Pancreas (tissue), 10 donors: ENCODE measurements at regions not wholly inside any gene's neighbourhood (a gene's known extent, or its start where the extent isn't known, plus 50 kb on each side); places are given as distances from the start of the nearest gene placed in this dataset.

Experiments used
- ATAC-seq, 4 donors: fragments of 200-7000 bp; cut with Tn5 transposase; one replicate each; pipeline versions ENCODE4 v1.8.0 to v1.9.1; 2020; ENCODE audit warnings: mild to moderate bottlenecking in 4 of 4, moderate library complexity in 4 of 4
- DNase-seq, 6 donors: peaks; one replicate each; pipeline ENCODE4 v3.0.0-alpha.2; 2020
- FAIRE-seq: peaks from 2 replicates; lab custom pipeline; 2012; peaks lifted over from hg19 to GRCh38; lab: Jason Lieb, UNC
- H3K27ac ChIP-seq, 4 donors: fragments of 200-600 bp; sonication (generic); 1 replicate in 3 of 4; 2 replicates in 1 of 4; pipeline versions ENCODE4 v1.5.0 to v1.8.0; 2020
- H3K27me3 ChIP-seq, 4 donors: fragments of 200-600 bp; one replicate each; pipeline ENCODE4 v1.8.0; 2021
- H3K36me3 ChIP-seq, 3 donors: fragments of 200-600 bp; sonication (generic) in 1 of 3; one replicate each; pipeline versions ENCODE4 v1.5.0 to v1.8.0; 2020 to 2021
- H3K4me1 ChIP-seq, 3 donors: fragments of 200-600 bp; one replicate each; pipeline ENCODE4 v1.8.0; 2021
- H3K4me3 ChIP-seq, 4 donors: fragments of 200-600 bp; sonication (generic) in 2 of 4; one replicate each; pipeline versions ENCODE4 v1.5.0 to v1.8.0; 2020 to 2021
- H3K9me3 ChIP-seq, 4 donors: fragments of 200-600 bp; one replicate each; pipeline ENCODE4 v1.8.0; 2021
- WGBS, 2 donors: extraction: QIAGEN DNeasy Blood & Tissue Kit; methylation state at CpG; one replicate each; pipeline ENCODE4 v1.1.7; 2013; 5-methylcytosine and 5-hydroxymethylcytosine counted together
- intact Hi-C, 3 donors: fragments of 100-400 bp; cut with DNase I; formaldehyde crosslinking; loops; one replicate each; pipeline versions ENCODE4 v1.11.1 to v1.14.2; 2022
- TF ChIP-seq, protein P1 (sequence below), 4 donors: fragments of 200-600 bp; sonication (generic) in 3 of 4; IDR thresholded peaks; one replicate each; pipeline versions ENCODE4 v1.5.0 to v1.8.0; 2021; ENCODE audit warnings: antibody characterized with exemption in 4 of 4
- donor health status: healthy with polysubstance abuse.
- donor health status: DM: no; HTN: no; CAD: no; lungs with moderate emphysema.
- donor health status: DM: no; HTN: no; CAD: no.
- donor health status: control.
- donor health status: control.
- donor health status: Bipolar disorder and iron deficiency.
- donor health status: DM: yes; HTN: yes; CAD: no.
- donor health status: DM: no; HTN: no; CAD: no.
- donor health status: DM: no; HTN: no; CAD: no.
- donor health status: DM: yes; HTN: yes; CAD: no.

DNA sequence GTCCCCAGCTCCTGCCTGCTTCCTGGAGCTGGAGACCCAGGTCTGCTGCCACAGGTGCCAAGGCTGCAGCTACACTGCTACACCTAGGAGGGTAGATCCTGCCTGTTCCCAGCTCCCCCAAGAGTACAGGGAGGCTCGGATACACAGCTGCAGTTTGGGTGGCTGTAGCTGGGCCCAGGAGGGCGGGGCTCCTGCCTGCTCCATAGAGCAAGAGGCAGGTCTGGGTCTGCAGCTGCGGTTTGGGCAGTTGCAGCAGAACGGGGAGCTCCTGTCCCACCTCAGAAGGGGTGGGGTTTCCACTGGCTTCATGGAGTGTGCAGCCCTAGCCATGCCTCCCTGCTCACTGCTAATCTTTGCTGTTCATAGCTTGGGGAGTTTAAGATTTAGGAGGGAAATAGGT is 199.0 kb downstream of the NUFIP1 start:
- TF ChIP-seq, protein P1, sequence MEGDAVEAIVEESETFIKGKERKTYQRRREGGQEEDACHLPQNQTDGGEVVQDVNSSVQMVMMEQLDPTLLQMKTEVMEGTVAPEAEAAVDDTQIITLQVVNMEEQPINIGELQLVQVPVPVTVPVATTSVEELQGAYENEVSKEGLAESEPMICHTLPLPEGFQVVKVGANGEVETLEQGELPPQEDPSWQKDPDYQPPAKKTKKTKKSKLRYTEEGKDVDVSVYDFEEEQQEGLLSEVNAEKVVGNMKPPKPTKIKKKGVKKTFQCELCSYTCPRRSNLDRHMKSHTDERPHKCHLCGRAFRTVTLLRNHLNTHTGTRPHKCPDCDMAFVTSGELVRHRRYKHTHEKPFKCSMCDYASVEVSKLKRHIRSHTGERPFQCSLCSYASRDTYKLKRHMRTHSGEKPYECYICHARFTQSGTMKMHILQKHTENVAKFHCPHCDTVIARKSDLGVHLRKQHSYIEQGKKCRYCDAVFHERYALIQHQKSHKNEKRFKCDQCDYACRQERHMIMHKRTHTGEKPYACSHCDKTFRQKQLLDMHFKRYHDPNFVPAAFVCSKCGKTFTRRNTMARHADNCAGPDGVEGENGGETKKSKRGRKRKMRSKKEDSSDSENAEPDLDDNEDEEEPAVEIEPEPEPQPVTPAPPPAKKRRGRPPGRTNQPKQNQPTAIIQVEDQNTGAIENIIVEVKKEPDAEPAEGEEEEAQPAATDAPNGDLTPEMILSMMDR (IDR thresholded peaks at IDR 0.05), result no peak
- Histone ChIP-seq H3K27ac (no peak overlapping the region), H3K4me3 (no peak overlapping the region), H3K27me3 (no peaks in the 10 kb centered on the region), H3K9me3 (no peaks in the 10 kb centered on the region), H3K4me1 (peaks cover 0 to 5% (median 0%) of the 10 kb centered on the region in 3 donors), H3K36me3 (no peaks in the 10 kb centered on the region)
- FAIRE-seq (no peak), DNase-seq (peak in 1 of 6 donors; percentile 53), ATAC-seq (no peak)
- intact Hi-C loops, result no loop called here
- WGBS, 2 donors, result 72 to 79% methylated on average over 4 of the region's 4 CpGs

DNA sequence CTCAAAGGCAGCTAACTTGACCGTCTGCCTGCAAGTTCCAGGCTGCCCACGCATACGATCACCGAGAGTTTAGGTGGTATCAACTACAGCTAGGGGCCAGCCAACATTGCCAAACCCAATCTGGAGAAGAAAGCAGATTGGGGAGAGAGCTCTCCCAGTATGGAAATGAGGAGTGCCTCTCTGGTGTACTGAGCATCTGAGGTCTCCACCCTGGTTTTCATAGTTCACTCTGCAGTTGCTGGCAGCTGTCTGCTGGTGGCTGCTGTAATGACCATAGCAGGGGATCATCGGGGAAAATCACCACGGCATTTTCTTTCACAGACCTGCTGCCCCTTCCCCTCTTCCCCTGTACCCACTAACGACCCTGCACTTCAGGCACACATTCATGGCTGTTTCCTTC is 201.7 kb downstream of the NUFIP1 start:
- Histone ChIP-seq H3K36me3 (no peaks in the 10 kb centered on the region), H3K9me3 (no peaks in the 10 kb centered on the region), H3K27ac (no peak overlapping the region), H3K4me3 (no peak overlapping the region), H3K27me3 (no peaks in the 10 kb centered on the region), H3K4me1 (peaks cover 9 to 12% (median 11%) of the 10 kb centered on the region in 3 donors)
- TF ChIP-seq, protein P1 (IDR thresholded peaks at IDR 0.05), result no peak
- no peak for FAIRE-seq
- no peak for DNase-seq
- 95% methylated on average over 7 of the region's 7 CpGs for WGBS, 2 donors
- intact Hi-C loops, result no loop called here
- ATAC-seq, result no peak

DNA sequence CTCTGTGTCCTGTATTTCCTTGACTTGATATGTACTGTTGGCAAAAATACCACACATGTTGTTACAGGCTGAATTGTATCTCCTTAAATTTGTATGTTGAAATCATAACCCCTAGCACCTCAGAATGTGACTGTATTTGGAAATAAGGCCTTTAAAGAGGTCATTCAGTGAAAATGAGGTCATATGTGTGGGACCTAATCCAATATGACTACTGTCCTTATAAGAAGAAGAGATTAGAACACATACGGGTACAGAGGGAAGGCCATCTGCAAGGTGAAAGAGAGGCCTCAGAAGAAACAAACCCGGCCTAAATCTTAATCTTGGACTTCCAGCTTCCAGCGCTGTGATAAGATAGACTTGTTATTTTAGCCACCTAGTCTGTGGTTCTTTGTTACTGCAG is 202.5 kb downstream of the NUFIP1 start:
- Histone ChIP-seq H3K9me3 (no peaks in the 10 kb centered on the region), H3K27me3 (no peaks in the 10 kb centered on the region), H3K27ac (no peak overlapping the region), H3K4me3 (no peak overlapping the region), H3K36me3 (no peaks in the 10 kb centered on the region), H3K4me1 (peaks cover 9 to 12% (median 11%) of the 10 kb centered on the region in 3 donors)
- intact Hi-C loops, result no loop called here
- no peak for DNase-seq
- no peak for FAIRE-seq
- peak; percentile 27 to 65 (median 43) for ATAC-seq
- 36 to 37% methylated on average over 3 of the region's 3 CpGs for WGBS, 2 donors
- TF ChIP-seq, protein P1 (IDR thresholded peaks at IDR 0.05), result no peak

DNA sequence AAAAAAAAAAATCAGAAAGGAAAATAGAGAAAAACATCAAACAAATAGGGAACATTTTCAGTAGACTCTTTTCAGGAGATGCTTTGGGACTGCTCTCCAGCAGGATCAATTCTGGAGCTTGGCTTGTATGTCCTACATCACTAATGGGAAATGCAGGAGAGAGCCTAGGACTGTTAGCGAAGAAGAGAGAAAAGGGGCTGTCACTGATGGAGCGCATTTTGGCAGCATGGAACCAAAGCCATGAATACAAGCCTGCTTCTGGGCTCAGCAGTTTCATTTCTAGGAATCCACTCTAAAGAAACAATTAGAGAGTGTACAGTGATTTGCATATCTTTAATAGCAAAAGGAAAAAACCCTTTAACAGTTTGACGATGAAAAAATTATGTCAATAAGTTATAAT is 203.9 kb downstream of the NUFIP1 start:
- peaks cover 9 to 12% (median 11%) of the 10 kb centered on the region in 3 donors for H3K4me1 ChIP-seq
- DNase-seq, result no peak
- no peaks in the 10 kb centered on the region for H3K36me3 ChIP-seq
- WGBS, 2 donors, result 94% methylated on average over 3 of the region's 3 CpGs
- H3K4me3 ChIP-seq, result no peak overlapping the region
- TF ChIP-seq, protein P1 (IDR thresholded peaks at IDR 0.05), result no peak
- FAIRE-seq, result no peak
- intact Hi-C loops, result no loop called here
- H3K27me3 ChIP-seq, result no peaks in the 10 kb centered on the region
- ATAC-seq, result no peak
- H3K9me3 ChIP-seq, result no peaks in the 10 kb centered on the region
- H3K27ac ChIP-seq, result no peak overlapping the region

DNA sequence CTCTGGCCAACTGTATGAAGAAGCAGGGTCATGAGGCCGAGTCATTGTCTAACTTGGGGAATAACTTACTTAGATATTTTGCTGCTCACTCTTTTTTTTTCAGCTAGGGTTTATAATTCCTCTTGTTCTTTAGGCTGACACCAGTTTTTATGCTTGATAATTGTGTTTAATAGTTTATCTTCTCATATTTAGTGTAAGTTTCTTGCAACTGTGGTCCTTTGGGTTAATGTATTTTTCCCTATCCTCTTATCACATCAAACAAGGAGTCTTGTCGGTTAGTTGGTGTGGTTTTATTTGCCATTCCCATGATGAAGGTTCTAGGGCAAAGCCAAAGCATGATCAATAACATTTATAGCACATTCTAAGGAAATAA is 204.6 kb downstream of the NUFIP1 start:
- no peaks in the 10 kb centered on the region for H3K27me3 ChIP-seq
- intact Hi-C loops, result no loop called here
- H3K4me3 ChIP-seq, result no peak overlapping the region
- ATAC-seq (no peak), DNase-seq (no peak), FAIRE-seq (no peak)
- peaks cover 9 to 12% (median 11%) of the 10 kb centered on the region in 3 donors for H3K4me1 ChIP-seq
- WGBS, 2 donors, result 43 to 52% methylated on average over 2 of the region's 2 CpGs
- no peaks in the 10 kb centered on the region for H3K9me3 ChIP-seq
- TF ChIP-seq, protein P1 (IDR thresholded peaks at IDR 0.05), result no peak
- H3K36me3 ChIP-seq, result no peaks in the 10 kb centered on the region
- no peak overlapping the region for H3K27ac ChIP-seq
